B cell (primary cell): ENCODE measurements at regions not wholly inside any gene's neighbourhood (a gene's known extent, or its start where the extent isn't known, plus 50 kb on each side); places are given as distances from the start of the nearest gene placed in this dataset.

Source experiments
- ATAC-seq: fragments of 200-7000 bp; cut with Tn5 transposase; one replicate; pipeline ENCODE4 v1.10.0; 2021; ENCODE audit warnings: low read depth, mild to moderate bottlenecking, moderate number of reproducible peaks, moderate library complexity
- CTCF ChIA-PET: fragments of 350-600 bp; sonication (Branson Sonifier 250); formaldehyde crosslinking; loops from one replicate; lab custom pipeline; 2021; ENCODE audit warnings: antibody characterized with exemption, inconsistent platforms; lab: Charles Lee
- POLR2A ChIA-PET: fragments of 350-600 bp; sonication (Branson Sonifier 250); formaldehyde crosslinking; loops from one replicate; lab custom pipeline; 2021; ENCODE audit warnings: antibody characterized with exemption; lab: Charles Lee
- DNase-seq: peaks from one replicate; pipeline ENCODE4 v3.0.0; 2013
- H2AFZ ChIP-seq: 2 replicates; pipeline ENCODE4 v1.6.1; 2012; ENCODE audit warnings: mild to moderate bottlenecking, low read depth, low read length; ENCODE audit not compliant: insufficient read depth, poor library complexity, severe bottlenecking
- H3K27ac ChIP-seq, 2 donors: 1 replicate in 1 of 2; 2 replicates in 1 of 2; pipeline ENCODE4 v1.5.1; 2012 to 2013; ENCODE audit warnings: low read length in 2 of 2, mild to moderate bottlenecking in 2 of 2, moderate library complexity in 1 of 2
- H3K27me3 ChIP-seq, 4 experiments: fragments of 200-600 bp in 1 of 4; sonication (generic) in 1 of 4; replicated peaks in 1 of 4; 1 replicate in 2 of 4; 2 replicates in 2 of 4; pipeline versions ENCODE4 v1.6.1 to v1.7.0; 2013 to 2016; ENCODE audit warnings: low read length in 3 of 4, mild to moderate bottlenecking in 2 of 4, mixed read lengths in 1 of 4, moderate library complexity in 1 of 4; ENCODE audit not compliant: insufficient read depth in 4 of 4, control insufficient read depth in 3 of 4; ENCODE audit errors: control extremely low read depth in 1 of 4
- H3K36me3 ChIP-seq, 2 experiments: replicated peaks in 1 of 2; 1 replicate in 1 of 2; 2 replicates in 1 of 2; pipeline versions ENCODE4 v1.6.1 to v1.7.1; 2013; ENCODE audit warnings: low read length in 1 of 2; ENCODE audit not compliant: insufficient read depth in 2 of 2, control insufficient read depth in 1 of 2; ENCODE audit errors: control extremely low read depth in 1 of 2, extremely low read depth in 1 of 2
- H3K4me1 ChIP-seq, 2 donors: fragments of 200-600 bp in 1 of 2; sonication (generic) in 1 of 2; 1 replicate in 1 of 2; 2 replicates in 1 of 2; pipeline versions ENCODE4 v1.5.1 to v1.6.1; 2013 to 2017; ENCODE audit warnings: low read length in 2 of 2; ENCODE audit not compliant: control insufficient read depth in 2 of 2, insufficient read depth in 2 of 2
- H3K4me2 ChIP-seq: replicated peaks from 2 replicates; pipeline ENCODE3; 2012; ENCODE audit warnings: mild to moderate bottlenecking, low read depth, low read length; ENCODE audit not compliant: poor library complexity, severe bottlenecking
- H3K4me3 ChIP-seq, 5 experiments: fragments of 200-600 bp in 1 of 5; sonication (generic) in 1 of 5; 1 replicate in 3 of 5; 2 replicates in 2 of 5; pipeline versions ENCODE4 v1.5.1 to v1.7.0; 2011 to 2016; ENCODE audit warnings: low read length in 4 of 5, mild to moderate bottlenecking in 4 of 5, low read depth in 2 of 5, control low read depth in 1 of 5, moderate library complexity in 1 of 5; ENCODE audit not compliant: insufficient read depth in 1 of 5; ENCODE audit errors: control extremely low read depth in 1 of 5, extremely low read depth in 1 of 5
- H3K79me2 ChIP-seq: fragments of 200-600 bp; sonication (generic); one replicate; pipeline ENCODE4 v1.6.0; 2016; ENCODE audit warnings: low read length; ENCODE audit not compliant: control insufficient read depth, insufficient read depth
- H3K9ac ChIP-seq: fragments of 200-600 bp; sonication (generic); 2 replicates; pipeline ENCODE4 v1.6.1; 2017; ENCODE audit warnings: mild to moderate bottlenecking, low read length, moderate library complexity
- H3K9me3 ChIP-seq, 3 donors: one replicate each; pipeline versions ENCODE4 v1.6.1 to v1.7.1; 2013; ENCODE audit warnings: low read length in 2 of 3; ENCODE audit not compliant: control insufficient read depth in 2 of 3, insufficient read depth in 1 of 3; ENCODE audit errors: control extremely low read depth in 1 of 3
- H4K20me1 ChIP-seq: 2 replicates; pipeline ENCODE4 v1.6.0; 2012; ENCODE audit warnings: mild to moderate bottlenecking, low read length; ENCODE audit not compliant: insufficient read depth, control insufficient read depth, poor library complexity, severe bottlenecking
- H3K27ac Mint-ChIP-seq: one replicate; pipeline ENCODE4 v1.8.0; 2021; ENCODE audit warnings: mixed read lengths
- H3K27me3 Mint-ChIP-seq: one replicate; pipeline ENCODE4 v1.8.0; 2021; ENCODE audit warnings: mixed read lengths
- H3K4me1 Mint-ChIP-seq: one replicate; pipeline ENCODE4 v1.8.0; 2021; ENCODE audit warnings: mixed read lengths
- H3K4me3 Mint-ChIP-seq: one replicate; pipeline ENCODE4 v1.8.0; 2021; ENCODE audit warnings: mixed read lengths
- H3K9me3 Mint-ChIP-seq: one replicate; pipeline ENCODE4 v1.8.0; 2022; ENCODE audit warnings: mixed read lengths; ENCODE audit not compliant: insufficient read depth
- CTCF ChIP-seq: fragments of 200-600 bp; IDR thresholded peaks from one replicate; pipeline ENCODE4 v1.8.0; 2022; ENCODE audit warnings: antibody characterized with exemption, mild to moderate bottlenecking
- EZH2 ChIP-seq: IDR thresholded peaks from 2 replicates; pipeline ENCODE4 v1.6.1; 2012; ENCODE audit warnings: borderline replicate concordance, low read depth, mild to moderate bottlenecking, moderate library complexity, low read length; ENCODE audit not compliant: insufficient read depth, poor library complexity, severe bottlenecking
- WGBS: methylation state at CpG from one replicate; pipeline ENCODE4 v1.1.5; 2013; ENCODE audit warnings: missing lambda C conversion rate; ENCODE audit not compliant: insufficient coverage; 5-methylcytosine and 5-hydroxymethylcytosine counted together
- intact Hi-C: fragments of 100-400 bp; cut with micrococcal nuclease; formaldehyde crosslinking; loops from one replicate; pipeline ENCODE4 v1.10.0; 2022

DNA sequence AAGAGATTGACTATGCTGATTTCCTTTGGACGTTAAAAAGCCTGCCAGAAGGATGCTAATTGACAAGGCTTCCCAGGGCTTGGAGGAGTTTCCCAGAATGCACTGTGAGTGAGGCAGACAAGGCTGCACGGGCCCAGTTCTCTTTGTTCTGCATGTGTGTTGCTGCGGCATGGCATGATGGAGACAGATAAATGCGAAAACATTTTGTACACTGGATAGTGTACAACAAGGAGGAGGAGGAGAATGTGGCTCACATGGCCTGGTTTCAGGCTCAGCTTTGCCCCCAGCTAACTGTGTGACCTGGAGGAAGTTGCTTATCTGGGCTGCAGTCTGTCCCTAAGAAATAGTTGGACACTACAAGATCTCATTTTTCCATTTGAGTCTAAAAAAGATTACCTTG lies 135.5 kb upstream of the CPEB4 start:
- Histone ChIP-seq H3K4me1 (peaks cover 8 to 17% of the 10 kb centered on the region in 2 donors), H3K79me2 (no peaks in the 10 kb centered on the region), H3K9me3 (no peaks in the 10 kb centered on the region), H3K27ac (no peak overlapping the region), H3K27me3 (no peaks in the 10 kb centered on the region), H2AFZ (no peak overlapping the region), H3K4me2 (no peak overlapping the region), H3K4me3 (no peak overlapping the region), H3K9ac (no peak overlapping the region), H3K36me3 (no peaks in the 10 kb centered on the region), H4K20me1 (no peaks in the 10 kb centered on the region)
- ATAC-seq (no peak), DNase-seq (no peak)
- intact Hi-C loops, result no loop called here
- WGBS, result 95% methylated on average over 4 of the region's 4 CpGs
- H3K27me3 Mint-ChIP-seq, result peaks cover 3% of the 10 kb centered on the region
- no peak overlapping the region for H3K4me3 Mint-ChIP-seq
- H3K9me3 Mint-ChIP-seq, result no peaks in the 10 kb centered on the region
- H3K4me1 Mint-ChIP-seq, result peaks cover 26% of the 10 kb centered on the region
- ChIA-PET POLR2A (no interaction called here), CTCF (interaction anchor here (1.1 kb wide), 1 partner anchor 19 kb away, joined by 3 read pairs; no protein-coding TSS in a partner anchor)
- no peak overlapping the region for H3K27ac Mint-ChIP-seq
- no peak for TF ChIP-seq CTCF
- TF ChIP-seq EZH2, result no peak

GRCh38 chr5:173753307-173754168 lies 134.6 kb upstream of the CPEB4 start:
- H3K27ac Mint-ChIP-seq, result no peak overlapping the region
- peaks cover 21% of the 10 kb centered on the region for H3K4me1 Mint-ChIP-seq
- no peak overlapping the region for H3K4me3 Mint-ChIP-seq
- no peak overlapping the region for H3K4me3 ChIP-seq
- no peak for DNase-seq
- intact Hi-C loops, result no loop called here
- peaks cover 3% of the 10 kb centered on the region for H3K27me3 Mint-ChIP-seq
- no peaks in the 10 kb centered on the region for H3K36me3 ChIP-seq
- no peaks in the 10 kb centered on the region for H4K20me1 ChIP-seq
- ChIA-PET CTCF (interaction anchor here (0.6 to 1.1 kb wide), 3 partner anchors 20 to 131 kb away, joined by 3 read pairs; no protein-coding TSS in a partner anchor), POLR2A (no interaction called here)
- H2AFZ ChIP-seq, result no peak overlapping the region
- H3K9me3 Mint-ChIP-seq, result no peaks in the 10 kb centered on the region
- no peak overlapping the region for H3K9ac ChIP-seq
- no peaks in the 10 kb centered on the region for H3K9me3 ChIP-seq
- no peak for TF ChIP-seq EZH2
- no peak for TF ChIP-seq CTCF
- no peak for ATAC-seq
- no peaks in the 10 kb centered on the region for H3K79me2 ChIP-seq
- H3K4me1 ChIP-seq, result peaks cover 8 to 17% of the 10 kb centered on the region in 2 donors
- WGBS, result 99% methylated on average over 10 of the region's 15 CpGs
- no peaks in the 10 kb centered on the region for H3K27me3 ChIP-seq
- H3K4me2 ChIP-seq, result no peak overlapping the region
- H3K27ac ChIP-seq, result no peak overlapping the region
